ENCODE measurements at regions not wholly inside any gene's neighbourhood (a gene's known extent, or its start where the extent isn't known, plus 50 kb on each side); places are given as distances from the start of the nearest gene placed in this dataset.
"Not testable (repeated sequence)": the region's sequence is repeated elsewhere in the genome, so short reads cannot be mapped to it uniquely, and the experiment has no call there.

DNA sequence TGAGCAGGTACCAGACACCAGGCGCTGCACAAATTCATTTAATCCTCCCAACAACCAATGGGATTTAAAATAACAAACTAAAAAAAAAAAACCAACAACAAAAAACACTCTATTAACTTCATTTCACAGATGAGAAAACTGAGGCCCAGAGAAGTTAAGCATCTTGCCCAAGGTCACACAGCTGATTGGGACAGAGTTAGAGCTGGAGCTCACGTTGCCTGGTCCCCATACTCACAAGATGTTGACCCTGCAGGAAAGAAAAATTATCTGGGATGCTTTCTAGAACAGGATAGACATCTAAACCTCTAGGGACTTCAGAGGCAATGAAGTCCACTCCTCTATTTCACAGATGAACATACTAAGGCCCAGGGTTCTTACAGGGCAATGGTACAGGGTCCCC, 175.3 kb downstream of the PSMG1 start:
- no peak for DNase-seq (ENCODE audit: low read depth in 2 of 3, low spot score in 2 of 3)

DNA sequence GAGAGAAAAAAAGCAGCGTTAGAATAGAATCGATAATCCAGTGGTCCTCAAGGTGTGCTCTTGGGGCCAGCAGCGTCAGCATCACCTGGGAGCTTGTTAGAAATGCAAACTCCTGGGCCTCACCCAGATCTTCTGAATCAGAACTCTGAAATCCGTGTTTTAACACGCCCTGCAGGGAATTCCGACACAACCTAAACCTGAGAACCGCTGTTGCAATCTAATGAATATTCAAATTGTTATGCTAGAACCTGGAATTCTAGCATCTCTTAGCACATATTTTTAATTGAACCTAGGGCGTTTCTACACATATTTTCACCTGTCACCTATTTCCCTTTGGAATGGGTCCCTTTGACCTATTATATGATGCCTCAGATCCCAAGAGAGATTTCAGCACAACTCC, 175.7 kb downstream of the PSMG1 start:
- DNase-seq (ENCODE audit: low read depth in 2 of 3, low spot score in 2 of 3): no peak

DNA sequence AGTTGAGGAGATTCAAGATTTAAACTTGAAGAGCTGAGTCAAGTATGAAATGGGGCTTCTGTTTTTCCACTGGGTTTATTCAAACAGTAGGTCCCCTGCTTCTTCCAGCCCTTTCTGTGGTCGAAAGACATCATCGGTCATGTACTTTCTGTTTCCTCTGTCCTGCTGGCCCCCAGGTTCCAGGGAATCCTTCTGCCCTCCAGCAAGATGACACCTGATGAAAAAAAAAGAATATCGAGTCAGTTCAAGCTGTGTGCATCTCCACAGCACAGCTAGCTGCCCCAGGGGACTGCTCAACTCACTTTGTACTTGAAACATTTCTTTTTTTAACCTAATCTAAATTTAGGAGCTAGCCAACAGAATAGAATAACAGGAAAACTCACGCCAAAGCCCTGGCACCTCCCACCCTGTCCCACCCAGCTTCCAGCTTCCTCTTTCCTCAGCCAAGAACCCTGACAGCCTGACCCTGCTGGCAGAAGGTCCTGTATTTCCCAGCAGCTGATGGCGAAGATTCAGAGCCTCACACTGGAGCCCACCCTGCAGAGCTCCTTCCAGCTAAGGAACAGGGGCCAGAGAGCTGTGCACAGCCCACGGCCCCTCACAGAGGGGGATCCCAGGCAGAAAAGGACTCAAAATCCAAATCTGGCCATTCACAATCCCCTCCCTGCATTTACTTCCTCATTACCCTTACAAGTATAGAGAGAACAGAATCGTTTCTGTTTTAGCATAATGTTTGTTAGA, 176.5 kb downstream of the PSMG1 start:
- DNase-seq (ENCODE audit: low read depth in 2 of 3, low spot score in 2 of 3): peak in 1 of 3 donors; percentile 60

DNA sequence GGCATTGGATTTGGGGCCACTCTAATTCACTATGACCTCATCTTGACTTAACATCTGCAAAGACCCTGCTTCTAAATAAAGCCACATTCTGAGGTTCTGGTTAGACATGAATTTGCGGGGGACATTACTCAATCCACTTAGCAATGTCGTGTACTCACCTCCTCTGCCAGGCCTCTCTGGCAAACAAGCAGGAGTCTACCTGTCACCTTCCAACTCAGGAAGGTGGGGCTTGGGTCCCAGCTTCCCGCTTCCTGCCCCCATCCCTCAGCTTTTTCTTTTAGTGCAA, 177.8 kb downstream of the PSMG1 start:
- peak in 1 of 3 donors; percentile 38 for DNase-seq (ENCODE audit: low read depth in 2 of 3, low spot score in 2 of 3)

DNA sequence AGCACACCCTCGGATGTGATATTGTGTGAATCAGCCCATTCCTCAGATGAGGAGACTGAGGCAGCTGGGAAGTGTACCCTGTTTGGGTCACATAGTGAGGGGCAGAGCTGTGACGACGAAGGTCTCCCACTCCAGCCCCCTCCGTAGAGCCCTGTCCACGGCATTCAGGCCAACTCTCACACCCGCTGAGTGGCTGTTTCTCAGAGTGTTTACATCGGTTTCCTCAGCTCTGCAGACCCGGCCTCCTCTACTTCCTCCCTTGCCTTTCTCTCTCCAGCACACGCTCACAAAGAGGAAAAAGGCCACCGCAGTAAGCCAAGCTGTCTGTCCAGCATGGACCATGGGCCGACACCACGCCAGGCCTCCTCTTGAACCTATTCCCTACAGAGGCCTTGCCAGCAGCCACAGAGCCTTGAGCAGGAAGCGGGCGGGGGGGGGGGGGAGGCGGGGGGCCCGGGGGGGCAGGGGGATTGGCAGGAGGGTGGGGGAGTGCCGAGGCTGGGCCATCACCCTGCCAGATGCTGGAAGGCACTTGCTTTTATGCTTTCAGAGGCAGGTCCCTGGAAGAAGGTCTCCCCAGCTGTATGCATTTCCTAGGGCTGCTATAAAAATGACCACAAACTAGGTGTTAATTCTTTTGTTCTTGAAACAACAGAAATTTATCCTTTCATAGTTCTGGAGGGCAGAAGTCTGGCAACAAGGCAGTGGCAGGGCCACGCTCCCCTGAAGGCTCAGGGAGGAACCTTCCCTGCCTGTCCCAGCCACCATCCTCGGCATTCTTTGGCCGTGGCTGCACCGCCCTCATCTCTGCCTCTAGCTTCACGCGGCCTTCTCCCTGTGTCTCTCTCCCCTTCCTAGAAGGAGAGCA, 178.4 kb downstream of the PSMG1 start:
- peak in 2 of 3 donors; percentile 66 to 86 for DNase-seq (ENCODE audit: low read depth in 2 of 3, low spot score in 2 of 3)

DNA sequence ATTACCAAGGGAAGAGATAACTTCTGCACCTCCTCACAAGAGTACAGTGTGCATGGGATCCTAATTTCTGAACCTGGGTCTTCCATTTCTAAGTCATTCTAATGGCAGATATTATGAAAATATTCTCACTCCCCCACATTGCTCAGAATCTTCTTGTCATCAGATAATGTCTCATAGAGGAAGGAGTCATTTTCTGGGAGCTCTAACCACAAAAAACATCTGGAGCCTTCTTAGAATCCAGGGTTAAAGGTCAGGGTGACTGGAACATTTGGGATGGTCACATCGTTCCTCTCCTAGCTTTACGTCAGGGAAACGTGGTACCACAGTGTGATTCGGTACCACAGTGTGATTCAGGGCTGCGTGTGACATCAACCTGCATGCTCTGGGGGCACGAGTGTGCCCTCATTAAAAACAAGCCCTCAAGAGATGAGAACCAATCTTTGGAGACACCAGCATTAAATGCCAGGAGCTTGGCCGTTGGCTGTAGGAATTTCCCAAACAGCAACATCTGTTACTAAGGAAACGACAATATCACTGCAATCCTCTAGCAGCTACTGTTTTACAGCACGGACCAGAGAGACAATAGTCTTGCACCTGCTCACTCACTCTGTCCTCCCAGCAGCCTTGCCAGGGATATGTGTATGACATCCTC, 179.1 kb downstream of the PSMG1 start:
- DNase-seq (ENCODE audit: low read depth in 2 of 3, low spot score in 2 of 3): peak in 2 of 3 donors; percentile 73

DNA sequence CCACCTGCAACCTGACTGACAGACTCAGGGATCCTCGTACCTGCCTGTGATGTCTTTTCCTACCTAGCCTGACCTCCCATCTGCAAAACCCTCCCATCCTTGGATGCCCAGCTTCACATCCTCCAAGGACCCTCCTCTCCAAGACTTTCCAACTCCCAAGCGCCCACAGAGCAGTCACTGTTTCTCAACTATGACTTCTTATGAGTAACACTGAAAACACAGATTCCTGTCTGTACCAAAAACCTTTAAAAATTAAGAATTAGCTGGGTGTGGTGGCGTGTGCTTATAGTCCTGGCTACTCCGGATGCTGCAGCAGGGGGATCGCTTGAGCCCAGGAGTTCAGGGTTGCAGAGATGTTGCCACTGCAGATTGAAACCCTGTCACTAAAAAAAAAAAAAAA, 181.9 kb downstream of the PSMG1 start:
- no peak for DNase-seq (ENCODE audit: low read depth in 2 of 3, low spot score in 2 of 3)

DNA sequence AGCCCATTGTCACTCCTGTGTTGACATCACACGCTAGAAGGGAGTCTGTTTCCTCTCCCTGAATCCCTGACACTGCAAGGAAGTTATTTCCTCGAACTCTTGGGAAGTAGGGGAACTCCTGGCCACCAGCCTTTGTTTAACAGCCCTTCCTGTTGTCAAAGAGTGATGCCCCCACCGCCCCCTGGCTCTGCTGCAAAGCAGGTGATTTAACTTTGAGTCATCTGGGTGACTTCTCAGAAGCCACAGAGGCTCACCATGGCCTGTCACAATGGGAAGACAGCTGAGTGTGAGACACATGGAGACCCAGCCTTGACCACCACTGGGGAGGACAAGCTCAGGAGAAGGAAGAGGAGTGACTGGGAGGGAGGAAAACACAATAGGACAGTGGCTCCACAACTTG, 182.8 kb downstream of the PSMG1 start:
- DNase-seq (ENCODE audit: low read depth in 2 of 3, low spot score in 2 of 3): peak in 1 of 3 donors; percentile 65

DNA sequence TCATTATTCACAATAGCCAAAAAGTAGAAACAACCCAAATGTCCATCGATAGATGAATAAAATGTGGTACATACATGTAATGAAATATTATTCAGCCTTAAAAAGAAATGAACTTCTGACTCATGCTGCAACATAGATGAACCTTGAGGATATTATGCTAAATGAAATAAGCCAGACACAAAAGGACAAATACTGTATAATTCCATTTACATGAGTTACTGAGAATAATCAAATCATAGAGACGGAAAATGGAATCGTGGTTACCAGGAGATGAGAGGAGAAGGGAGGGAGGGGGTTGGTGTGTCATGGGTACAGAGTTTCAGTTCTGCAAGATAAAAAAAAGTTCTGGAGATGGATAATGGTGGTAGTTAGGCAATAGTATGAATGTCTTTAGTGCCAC, 184.1 kb downstream of the PSMG1 start:
- DNase-seq (ENCODE audit: low read depth in 2 of 3, low spot score in 2 of 3): no peak

DNA sequence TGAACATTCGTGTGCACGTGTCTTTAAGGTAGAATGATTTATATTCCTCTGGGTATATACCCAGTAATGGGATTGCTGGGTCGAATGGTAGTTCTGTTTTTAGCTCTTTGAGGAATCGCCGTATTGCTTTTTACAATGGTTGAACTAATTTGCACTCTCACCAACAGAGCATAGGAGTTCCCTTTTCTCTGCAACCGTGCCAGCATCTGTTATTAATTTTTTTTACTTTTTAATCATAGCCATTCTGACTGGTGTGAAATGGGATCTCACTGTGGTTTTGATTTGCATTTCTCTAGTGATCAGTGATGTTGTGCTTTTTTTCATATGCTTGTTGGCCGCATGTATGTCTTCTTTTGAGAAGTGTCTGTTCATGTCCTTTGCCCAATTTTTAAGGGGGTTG, 185.0 kb downstream of the PSMG1 start:
- DNase-seq (ENCODE audit: low read depth in 2 of 3, low spot score in 2 of 3): not testable (repeated sequence)

DNA sequence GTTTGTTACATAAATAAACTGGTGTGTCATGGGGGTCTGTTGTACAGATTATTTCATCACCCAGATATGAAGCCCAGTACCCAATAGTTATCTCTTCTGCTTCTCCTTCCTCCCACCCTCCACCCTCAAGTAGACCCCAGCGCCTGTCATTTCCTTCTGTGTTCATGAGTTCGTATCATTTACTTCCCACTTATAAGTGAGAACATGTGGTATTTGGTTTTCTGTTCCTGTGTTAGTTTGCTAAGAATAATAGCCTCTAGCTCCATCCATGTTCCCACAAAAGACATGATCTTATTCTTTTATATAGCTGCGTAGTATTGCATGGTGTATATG, 185.4 kb downstream of the PSMG1 start:
- DNase-seq (ENCODE audit: low read depth in 2 of 3, low spot score in 2 of 3): peak in 2 of 3 donors; percentile 63 to 81

DNA sequence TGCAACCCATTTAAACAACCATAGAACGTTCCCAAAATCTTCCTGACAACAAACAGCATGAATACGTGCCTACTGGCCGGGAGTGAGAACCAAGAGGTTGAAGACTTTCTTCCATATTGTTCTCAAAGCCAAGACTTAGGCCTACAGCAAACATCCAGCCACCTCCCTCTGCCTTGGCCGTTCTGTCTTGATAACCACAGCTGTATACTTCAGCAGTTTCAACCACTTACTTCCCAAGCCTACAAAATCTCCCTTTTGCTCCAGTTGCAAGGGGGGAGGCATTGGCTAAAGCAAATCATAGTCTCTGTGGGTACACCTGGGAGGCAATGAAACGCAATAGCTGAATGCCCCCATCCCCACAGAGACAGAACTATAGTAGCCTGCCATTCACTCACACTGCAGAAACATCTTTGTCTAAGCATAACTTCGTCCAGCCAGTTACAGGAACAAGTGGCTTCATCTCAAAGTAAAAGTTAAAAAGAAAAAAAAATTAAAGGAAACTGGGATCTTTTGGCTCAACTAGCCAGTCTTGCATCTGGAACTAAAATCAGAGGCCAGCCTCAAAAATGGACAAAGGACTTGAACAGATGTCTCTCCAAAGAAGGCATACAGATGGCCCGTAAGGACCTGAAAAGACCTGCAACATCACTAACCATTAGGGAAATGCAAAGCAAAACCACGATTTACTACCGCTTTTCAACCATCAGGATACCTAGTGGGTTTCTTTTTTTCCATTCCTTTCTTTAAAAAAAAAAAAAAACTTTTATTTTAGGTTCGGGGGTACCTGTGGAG, 186.0 kb downstream of the PSMG1 start:
- DNase-seq (ENCODE audit: low read depth in 2 of 3, low spot score in 2 of 3): peak in 2 of 3 donors; percentile 47 to 80

DNA sequence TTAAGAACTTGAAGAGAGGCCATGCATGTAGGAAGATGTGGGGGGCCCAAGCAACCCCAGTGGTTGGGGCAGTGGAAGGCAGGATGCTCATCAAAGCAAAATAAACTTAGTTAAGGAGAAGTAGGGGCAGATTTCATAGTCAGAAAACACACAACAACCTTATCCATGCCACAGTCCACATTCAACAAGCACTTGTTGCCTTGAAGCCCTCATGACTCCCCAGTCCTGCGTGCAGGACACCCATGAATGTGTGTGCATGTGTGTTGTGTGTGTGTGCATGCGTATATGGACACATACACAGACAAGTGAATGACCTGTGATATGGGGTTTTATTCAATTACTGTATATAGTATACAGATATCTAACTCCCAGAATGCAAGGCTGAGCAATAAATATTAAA, 186.9 kb downstream of the PSMG1 start:
- DNase-seq (ENCODE audit: low read depth in 2 of 3, low spot score in 2 of 3): no peak

DNA sequence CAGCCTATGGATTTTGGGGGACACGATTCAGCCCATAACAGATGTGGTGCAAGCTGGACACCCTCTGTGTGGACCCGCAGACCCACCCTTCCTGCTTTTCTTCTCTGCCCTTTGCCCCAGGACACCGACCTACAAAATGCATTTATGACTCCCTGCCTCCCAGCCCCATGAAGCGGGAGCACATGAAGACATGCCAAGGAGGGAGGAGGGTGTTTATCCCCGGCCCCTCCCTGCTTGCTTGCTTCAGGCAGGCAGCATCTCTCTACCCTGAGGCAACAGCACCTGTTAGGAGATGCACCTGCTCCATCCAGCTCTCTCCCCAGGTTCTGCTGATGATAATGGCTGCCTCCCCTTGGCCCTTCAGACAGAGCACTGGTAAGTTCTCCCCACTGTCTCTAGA, 187.5 kb downstream of the PSMG1 start:
- DNase-seq (ENCODE audit: low read depth in 2 of 3, low spot score in 2 of 3): no peak

DNA sequence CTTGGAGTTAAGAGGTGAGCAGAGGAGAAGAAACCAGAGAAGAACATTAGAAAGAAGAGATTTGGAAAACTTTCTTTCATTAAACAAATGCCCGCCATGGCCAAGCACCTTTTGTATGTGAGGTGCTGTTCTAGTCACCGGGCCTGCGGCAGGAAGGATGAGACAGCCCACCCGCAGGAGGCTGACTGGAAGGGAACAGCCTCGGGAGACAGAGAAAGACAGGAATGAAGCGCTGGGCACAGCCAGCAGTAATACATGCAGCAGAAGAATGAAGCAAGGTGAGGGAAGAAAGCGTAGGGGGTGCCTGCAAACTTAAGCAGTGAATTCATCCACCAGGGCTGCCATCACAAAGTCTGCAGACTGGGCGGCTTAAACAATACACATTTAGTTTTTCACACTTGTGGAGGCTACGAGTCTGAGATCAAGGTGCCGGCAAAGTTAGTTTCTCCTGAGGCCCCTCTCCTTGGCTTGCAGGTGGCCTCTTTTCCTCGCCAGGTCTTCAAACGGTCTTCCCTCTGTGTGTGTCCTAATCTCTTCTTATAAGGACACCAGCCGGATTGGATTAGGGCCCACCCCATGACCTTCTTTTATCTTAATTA, 188.1 kb downstream of the PSMG1 start:
- no peak for DNase-seq (ENCODE audit: low read depth in 2 of 3, low spot score in 2 of 3)

DNA sequence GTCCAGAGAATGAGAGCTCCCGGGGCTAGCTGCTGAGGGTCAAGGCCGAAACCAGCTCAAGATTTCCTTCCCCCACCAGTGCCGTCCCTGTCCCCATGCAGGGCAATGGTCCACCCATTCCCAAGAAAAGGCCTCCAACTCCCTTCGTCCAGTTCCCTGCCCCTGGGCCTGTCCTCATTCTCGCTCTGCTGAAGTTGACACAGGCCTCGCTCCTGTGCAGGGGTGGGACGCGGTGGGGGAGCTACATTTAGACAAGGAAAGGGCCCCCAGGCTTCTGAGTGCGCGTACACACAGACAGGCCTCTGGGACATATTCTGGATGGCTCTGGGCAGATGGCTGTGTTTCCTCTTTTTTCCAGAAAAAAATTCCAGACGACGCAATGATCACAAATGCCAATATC, 188.3 kb downstream of the ETS2 start:
- DNase-seq (ENCODE audit: low read depth in 2 of 3, low spot score in 2 of 3): no peak

DNA sequence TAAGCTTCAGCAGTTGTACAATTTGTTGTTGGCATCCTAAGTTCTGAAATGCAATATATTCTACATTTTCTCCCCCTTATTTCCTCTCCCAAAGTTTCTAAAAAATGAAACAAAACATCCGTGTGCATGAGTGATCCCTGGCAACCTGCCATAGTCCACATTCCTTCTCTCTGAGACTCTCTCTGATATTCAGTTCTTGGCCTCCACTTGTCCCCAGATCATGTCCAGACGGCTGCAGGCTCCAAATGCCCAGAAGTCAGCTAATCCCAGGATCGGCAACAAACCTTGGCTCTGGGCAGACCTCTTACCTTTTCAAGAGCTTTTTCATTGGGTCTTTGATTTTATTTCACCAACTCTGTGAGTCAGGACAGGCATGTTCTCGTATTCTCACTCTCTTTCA, 187.8 kb downstream of the ETS2 start:
- no peak for DNase-seq (ENCODE audit: low read depth in 2 of 3, low spot score in 2 of 3)

DNA sequence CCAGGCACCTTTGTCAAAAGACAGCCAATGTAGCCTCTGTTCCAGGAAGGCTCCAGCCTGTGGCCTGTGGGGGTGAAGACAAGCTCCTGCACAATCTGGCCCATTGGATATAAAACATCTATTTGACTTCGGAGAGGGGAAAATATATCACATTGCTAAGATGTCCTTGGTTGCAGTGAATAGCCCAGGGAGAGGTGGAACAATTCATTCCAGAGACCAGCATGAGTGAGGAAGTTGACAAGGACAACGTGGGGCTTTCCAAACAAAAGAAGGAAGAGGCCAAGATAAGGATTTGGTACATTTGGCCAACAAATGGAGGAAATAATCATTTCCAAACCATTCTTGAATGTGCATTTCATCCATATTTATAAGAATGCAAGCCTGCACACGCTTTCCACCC, 187.0 kb downstream of the ETS2 start:
- DNase-seq (ENCODE audit: low read depth in 2 of 3, low spot score in 2 of 3): no peak

DNA sequence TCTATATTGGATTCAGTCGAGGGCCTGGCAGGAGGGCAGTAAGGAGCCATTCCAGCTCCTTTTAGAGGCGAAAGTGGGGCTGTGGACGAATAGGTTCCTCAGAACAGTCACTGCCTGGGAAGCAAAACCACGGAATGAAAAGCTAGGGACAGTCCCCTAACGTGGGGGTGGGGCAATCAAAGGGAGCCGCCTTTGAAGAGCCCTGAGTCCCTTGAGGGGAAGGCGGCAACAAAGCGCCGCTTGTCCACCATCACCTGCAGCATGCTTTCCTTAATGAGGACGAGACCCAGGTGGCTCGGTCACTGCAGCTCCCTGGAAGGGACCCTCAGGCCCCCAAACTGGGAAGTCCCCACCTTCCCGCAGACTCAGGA, 184.7 kb downstream of the ETS2 start:
- no peak for DNase-seq (ENCODE audit: low read depth in 2 of 3, low spot score in 2 of 3)

DNA sequence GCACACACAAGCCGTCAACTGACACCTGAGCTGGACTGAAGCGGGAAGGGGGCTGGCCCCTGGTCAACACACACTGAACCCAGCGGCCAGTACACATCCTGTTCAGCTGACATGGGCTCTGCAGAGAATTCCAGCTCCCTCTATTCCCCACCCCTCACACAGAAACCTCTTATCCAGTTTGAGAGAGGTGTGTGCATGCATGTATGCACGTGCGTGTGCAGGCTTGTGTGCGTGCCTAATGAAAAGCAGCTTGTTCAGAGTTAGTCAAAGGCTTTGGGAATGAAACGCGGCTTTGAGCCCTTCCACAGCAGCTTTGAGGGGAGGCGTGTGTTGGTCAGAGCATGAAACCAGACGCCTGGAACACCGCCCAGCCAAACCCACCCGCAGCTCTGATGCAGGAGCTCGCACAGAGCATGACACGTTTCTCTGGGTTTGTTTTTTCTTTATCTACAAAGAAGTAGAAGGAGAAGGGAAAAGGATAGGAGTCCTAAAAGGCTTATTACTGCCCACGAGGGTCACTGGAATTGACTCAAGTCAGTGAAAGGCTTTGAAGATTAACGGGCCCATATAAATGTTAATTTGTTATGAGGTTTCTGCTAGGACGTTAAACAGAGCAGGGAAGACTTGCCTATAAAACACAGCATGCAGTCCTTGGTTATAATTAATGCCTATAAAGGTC, 184.2 kb downstream of the ETS2 start:
- DNase-seq (ENCODE audit: low read depth in 2 of 3, low spot score in 2 of 3): no peak

All from hematopoietic multipotent progenitor cell (in vitro differentiated cells).